HG03280 (cell line): ENCODE measurements at regions not wholly inside any gene's neighbourhood (a gene's known extent, or its start where the extent isn't known, plus 50 kb on each side); places are given as distances from the start of the nearest gene placed in this dataset.

Experiments used
- ATAC-seq: cut with Tn5 transposase; IDR thresholded peaks from one replicate; pipeline ENCODE4 v1.9.1; 2021; ENCODE audit warnings: mild to moderate bottlenecking, moderate library complexity; ENCODE audit not compliant: unreplicated experiment

DNA sequence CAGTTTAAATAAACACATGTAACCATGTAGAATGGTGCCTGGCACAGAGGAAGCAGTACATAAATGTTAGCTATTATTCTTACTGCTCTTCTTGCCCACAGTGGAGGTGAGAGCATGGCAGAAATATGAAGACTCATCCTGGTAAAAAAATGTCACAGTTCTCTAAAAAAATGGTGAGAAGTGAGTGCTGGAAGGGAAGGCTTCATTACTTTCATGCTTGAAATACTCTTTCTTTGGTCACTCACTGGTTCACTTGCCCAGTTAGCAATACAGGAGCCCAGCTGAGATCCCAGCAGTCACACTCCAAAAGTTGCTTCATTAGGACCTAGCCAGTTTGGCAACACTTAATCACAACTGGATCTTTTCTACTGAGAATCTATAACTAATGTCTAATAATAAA, 1017.2 kb downstream of the TUSC7 start:
- ATAC-seq = no peak

DNA sequence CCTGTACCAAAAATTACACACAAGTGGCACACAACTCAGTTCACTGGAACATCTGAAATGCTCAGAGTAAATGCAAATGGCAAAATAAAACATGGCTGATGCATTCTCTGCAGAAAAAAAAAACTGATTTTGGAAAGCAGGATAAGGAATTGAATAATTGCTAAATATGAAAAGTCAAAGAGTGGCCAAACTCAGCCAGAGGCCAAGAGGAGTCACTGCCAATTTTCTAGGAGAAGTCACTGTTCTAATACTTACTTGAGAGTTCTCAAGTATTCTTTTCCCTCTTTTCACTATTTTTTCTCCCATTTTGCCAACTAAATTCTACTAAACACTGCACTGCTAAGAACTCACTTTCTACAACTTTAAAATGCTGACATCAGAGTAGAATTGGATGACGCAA, 1018.6 kb downstream of the TUSC7 start:
- no peak for ATAC-seq

DNA sequence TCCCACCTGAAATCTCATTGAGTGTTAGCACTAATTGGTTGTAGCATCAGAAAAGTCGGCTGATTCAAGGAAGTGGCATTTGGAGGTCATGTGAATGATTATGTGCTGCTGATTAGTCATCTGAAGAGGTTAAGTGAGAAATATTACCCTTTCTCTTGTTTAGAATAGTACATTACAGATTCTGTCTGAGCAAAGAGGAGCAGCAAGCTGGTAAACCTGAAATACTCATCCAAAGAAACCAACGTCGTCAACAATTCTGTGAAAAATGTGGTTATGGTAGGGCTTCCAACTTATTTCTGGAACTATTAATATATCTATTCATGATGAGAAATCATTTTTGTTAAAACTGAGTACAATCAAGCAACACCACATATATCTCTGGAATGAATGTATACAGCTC, 1024.9 kb downstream of the TUSC7 start:
- no peak for ATAC-seq

DNA sequence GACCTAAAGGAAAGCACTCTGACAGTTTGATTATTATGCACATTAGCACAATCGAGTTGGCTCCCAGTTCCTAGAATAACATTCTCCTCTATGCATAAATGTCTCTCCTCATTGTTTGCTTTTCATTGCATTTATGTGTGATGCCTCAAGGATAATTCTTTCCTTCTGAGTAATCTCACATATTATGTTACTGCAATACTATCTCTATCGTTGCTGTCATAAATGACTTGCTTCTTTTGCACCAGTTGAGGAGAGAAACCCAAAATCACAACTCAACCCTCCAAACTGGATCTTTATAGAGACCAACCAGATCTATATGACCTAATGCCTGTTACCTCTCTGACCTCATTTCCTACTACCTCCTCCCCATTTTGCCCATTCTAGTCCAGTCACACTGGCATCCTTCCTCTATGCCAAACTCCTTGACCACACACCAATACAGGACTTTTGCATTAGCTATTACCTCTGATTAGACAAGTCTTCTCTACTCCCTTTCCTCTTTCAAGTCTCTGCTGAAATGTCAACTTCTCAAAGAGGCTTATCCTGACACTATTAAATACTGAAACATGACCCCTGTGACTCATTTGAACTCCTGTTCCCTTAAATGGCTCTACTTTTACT, 1026.0 kb downstream of the TUSC7 start:
- no peak for ATAC-seq

DNA sequence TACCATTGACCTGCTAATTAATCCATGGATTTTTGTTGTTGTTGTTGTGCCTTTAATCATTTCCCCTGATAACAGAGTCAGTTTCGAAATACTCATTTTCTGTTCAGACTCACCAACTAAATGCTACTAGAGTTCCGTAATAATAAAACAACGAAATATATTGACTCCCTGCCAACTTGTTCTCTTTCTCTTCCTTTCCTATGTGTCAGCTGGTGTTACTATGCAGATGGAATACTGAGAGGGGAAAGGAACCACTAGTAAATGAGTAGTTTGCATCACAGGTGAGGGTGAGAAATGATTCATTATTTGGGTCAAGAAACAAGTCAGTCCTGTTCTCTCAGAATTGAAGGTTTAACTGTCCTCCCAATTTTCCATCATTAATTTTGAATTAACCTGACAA, 1027.3 kb downstream of the TUSC7 start:
- ATAC-seq = no peak

DNA sequence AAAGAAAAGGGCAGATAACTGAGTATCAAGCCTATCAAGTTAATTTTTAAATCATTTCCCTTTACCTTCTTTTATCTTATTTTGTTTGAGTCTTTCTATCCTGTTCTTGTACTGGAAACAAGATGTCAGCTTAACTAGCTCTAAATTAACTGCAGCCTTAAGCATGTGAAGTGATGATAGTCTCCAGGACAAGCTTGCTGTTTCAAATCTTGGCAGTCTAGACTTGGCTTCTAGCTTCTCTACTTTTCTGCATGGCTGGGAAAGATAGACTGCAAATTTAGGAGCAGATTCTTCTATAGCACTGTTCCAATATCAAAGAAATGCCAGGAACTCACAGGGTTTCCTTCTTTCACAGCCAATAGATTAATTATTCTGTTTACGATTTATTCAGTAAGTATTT, 1034.4 kb downstream of the TUSC7 start:
- no peak for ATAC-seq

DNA sequence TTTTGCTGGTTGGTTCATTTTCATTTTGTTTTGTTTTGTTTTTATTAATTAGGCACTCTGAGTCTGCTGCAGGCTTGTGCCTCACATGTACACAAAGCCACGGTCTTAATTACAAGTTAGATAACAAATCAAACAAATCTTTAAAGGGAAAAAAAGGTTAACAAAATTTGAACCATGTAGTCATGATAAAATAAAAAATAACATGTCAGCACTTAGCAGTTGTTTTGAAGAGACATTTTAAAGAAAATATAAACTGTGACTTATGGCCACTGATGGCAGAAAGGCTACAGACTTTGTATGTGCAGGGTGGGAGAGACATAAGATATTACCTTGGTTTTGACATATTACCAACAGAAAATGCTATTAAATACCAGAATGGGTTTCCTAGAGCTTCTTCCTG, 1035.4 kb downstream of the TUSC7 start:
- no peak for ATAC-seq

DNA sequence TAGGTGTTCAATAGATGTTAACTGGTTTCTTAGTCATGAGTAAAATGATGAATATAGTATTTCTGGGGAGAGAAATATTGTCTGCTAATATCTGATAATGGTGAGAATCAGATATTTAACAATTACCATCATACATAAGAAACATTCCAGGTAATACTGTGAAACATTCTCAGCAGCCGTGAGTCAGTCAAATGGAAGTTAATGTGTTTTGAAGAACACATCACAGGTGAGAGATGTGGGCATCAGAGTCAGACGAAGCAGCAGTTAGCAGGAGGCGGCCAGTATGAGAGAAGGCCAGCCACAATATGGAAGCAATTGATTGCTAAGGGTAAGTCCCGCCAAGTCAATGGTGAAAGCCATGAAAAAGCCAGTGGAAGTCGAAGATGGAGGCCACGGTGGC, 1035.9 kb downstream of the TUSC7 start:
- no peak for ATAC-seq

DNA sequence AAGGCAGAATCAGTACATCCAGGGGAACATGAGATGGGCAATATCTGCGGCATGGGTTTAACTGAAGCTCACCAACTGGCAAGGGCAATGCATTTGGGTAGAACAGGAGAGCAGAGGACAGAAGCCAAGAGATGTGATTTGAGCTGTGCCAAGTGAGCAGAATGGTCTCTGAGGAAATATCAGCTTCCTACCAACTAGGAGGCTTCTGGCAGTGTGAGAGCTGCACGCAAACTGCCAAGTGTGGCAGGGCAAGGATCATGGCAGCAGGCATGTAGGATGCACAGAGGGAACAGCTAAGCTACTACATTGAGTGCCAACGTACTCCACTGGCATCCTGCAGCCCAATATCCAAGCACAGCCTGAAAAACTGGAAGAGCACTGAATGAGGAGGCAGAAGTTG, 1036.5 kb downstream of the TUSC7 start:
- ATAC-seq = no peak

DNA sequence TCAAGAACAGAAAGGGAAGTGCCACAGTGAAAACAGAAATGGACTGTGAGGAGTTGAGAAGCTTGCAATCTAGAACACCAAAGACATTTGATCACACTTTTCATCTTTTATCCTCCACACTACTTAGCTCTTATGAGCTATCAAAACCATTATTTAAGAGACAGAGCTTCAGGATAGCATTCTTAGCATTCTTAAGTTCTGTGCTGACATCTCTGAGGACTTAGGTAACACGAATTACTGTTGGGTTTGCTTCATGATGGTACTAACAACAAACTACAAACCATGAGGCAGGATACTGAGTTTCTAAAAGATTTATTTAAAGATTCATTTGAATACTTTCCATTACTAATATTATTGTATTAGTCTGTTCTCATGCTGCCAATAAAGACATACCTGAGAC, 1038.6 kb downstream of the TUSC7 start:
- no peak for ATAC-seq

DNA sequence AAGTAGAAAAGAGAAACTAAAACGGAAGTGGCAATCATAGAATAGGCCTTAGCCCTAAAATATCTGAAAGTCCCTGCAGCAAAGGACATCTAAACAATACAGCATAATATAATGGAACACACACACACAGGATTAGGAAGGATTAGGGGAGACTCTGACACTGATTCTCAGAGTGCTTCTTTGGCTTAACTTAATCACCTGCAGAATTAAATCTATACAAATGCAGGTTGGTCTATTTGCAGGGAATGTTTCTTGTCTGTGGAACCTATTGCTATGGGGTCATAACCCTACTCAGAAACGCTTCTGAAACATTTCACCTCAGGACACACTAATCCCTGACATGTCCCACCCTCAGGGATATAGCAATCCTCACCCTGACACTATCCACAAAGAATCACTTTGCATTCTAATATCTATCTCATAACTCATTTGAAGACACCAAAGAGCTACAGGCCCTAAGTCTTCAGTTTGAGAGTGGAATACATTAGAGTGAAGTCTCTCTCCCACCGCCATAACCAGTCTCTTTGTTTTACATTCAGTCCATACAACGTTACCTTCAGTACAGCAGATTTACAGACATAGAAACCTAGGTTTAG, 1041.2 kb downstream of the TUSC7 start:
- ATAC-seq = no peak

DNA sequence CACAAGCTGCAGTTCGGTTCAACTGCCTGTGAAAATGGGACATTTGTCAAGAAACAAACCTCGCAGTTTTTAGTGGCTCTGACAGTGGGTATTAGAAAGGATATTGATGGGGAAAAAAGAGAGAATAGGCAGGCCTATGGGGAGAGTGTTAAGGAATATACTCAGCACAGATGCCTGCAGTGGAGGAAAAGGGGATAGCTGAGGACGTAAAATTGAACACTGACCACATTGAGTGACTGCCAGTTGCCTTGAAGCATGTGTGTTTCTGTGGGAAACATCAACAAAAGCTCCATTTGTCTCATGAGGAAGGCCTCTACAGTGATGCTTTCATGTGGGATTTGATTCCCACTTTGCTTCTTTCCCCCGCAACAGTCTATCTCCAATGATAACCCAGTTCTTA, 1042.1 kb downstream of the TUSC7 start:
- no peak for ATAC-seq

DNA sequence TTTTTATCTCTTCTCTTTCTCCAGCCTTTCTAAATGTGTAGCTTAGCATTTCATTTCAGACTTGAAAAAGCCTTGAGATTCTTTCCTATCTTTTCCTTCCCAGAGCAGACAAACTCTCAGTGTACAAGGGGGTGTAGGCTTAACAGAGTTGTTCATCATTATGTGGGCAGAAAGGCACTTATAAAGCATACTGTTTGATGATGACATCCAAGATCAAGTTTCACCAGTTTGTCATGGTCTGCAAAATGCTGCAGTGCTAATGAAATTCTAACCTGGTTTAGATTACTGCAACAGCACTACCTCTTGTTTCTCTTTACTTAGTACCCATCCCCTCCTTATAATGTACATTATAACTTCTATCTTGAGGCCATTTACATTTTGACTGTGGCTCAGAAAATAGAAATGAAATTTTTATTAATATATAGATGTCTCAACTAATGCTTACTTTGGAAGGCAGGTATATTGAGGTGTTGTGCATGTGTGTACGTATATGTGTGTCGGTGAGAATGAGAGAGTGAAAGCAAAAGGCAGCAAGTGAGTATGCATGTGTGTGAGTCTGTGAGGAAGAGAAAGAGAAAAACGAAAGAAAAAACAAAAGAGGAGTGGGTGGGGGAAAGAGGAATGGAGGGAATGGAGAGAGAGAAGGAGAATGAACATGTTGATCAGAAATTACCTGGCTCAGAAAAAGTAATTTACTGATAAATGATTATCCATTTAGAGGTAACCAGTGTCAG, 1043.6 kb downstream of the TUSC7 start:
- no peak for ATAC-seq

DNA sequence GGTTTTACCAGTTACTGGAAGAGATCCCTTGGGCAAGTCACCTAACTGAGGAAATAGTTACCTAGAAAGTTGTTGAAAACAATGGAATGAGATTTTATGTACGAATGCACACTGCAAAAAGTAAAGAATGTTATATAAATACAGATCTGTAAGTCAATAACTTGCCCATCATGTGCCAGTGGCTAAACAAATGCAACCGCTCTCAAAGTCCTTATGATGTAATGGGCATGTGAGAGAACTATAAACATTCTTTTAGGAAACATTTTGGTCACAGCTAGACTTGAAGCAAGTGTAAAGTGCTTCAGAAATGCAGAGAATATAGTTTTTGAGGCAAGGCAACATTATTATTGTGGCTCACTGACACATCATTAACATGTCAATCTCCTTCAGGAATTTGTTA, 1044.5 kb downstream of the TUSC7 start:
- ATAC-seq = no peak

DNA sequence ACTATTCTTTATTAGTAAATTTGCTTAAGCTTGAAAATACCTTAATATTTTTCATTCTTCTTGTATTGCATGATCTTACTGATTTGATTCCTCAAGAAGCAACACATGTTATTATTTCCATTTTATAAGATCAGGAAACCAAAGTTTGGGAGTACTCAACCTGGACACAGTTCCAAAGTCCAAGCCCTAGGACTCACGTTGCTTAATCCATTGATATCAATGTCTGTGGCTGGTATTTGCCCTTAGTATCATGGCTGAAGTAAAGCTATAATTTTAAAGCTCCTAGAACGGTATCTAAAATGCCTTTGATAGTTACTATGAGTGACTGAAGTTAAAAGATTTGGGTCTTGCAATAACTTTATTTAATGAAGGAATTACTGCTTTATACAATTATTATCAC, 1045.3 kb downstream of the TUSC7 start:
- ATAC-seq = no peak

DNA sequence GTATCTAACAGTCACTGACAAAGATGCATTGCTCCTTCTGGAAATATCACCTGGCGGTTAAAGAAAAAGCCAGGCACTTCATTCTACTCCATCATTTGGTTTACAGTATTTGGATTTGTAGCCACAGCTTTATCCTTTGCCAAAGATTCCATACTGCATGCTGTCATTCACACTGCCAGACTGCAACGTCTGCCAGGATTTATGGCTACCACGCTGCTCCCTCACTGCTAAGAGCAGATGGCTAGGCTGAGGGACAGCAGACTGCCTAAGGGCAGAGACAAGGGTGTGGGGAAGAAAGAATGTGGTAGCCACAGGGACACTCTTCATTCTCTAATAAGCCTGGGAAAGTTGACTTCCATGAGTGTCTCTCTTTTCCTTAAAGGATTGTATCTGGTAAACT, 1047.0 kb downstream of the TUSC7 start:
- no peak for ATAC-seq

DNA sequence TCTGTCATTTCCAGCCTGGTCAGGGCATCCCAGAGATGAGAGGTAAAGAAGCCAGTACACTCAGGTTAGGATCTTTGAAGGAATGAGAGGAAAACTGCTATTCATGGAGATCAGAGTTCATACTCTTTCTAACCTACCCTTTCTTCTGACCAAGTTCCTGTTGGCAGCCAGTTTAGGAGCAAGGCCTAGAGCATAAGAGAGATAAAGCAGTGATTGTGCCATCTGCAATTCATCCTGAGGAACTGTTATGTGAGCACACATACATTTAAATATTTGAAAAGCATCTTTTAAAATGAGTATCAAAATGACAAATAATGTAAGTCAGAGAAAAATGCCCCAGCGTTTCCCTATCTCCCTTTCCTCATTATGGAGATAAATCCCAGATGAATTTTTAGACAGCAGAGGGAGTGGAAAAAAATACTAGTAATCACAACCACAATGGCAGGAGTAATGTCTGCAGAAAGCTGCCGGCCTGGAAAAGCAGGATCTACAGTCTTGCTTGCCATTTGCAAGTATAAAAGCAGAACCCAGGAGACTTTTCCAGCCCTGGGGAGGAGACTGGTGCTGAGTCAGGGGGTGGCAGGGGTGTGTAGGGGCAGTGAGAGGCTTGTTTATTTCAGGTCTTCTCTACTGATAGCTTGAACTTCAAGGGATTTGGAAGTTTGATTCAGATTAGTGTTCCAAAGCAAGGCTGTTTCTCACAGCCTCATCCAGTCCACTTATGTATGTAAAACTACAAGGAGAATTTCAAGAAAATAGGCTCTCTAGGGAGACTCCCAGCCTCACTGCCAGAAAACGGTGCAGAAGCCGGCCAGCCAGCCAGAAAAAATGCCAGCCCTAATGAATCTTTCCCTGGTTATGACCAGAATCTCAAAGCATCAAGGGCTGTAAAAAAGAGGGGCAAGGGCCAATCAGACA, 1052.4 kb downstream of the TUSC7 start:
- ATAC-seq = no peak

DNA sequence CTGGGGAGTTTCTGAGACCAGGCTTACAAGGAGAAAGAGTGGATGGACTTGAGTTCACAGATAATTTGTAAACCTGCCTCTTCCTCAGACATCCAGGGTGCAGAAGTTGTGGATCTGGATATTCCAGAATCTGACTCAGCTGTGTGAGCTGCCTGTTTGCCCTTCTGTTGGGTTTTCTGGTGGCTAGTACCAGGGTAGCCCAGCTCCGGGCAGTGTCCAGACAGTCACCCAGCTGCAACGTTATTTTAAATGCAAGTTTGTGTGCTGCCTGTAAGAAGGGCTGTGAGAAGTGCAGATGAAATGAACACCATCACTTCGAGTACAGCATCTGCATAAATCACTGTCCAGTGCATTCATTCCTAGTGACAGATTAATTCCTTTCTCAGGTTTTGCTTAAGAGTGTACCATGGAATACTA, 1053.0 kb downstream of the TUSC7 start:
- ATAC-seq = no peak

DNA sequence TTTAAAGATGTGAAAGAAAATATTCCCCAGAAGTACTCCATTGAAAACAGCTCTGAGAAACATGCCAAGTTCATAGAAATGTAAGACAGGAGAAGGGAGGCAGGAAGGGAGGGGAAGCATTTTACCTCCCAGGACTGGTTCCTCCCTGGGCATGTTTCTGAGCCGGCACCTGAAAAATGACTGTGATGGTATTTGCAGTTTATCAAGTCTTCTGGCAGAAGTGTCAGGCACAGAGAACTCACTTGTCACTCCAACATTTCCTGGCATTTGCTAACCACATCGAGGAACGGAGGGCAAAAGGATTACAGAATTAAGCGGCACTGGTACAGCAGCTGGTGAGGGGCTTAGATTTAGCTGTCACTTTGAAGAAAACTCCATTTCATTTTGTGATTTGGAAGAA, 1054.0 kb downstream of the TUSC7 start:
- no peak for ATAC-seq

DNA sequence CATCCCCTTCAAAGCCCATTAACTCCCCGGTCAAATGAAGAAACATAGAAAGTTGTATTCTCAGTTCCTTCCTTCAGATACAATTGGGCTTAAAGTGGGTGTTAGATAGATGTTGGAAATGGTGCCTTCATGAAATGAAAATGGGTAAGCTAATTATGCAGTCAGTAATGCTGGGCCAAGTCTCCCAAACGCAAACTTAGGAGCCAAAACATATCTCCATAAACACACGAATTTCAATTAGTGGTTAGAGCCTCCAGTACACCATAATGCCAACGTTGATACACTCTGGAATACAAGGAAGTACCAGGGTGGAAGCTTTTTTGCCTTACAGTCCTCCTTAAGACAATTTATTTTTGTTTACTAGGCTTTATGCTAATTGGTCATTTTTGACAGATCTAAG, 1059.0 kb downstream of the TUSC7 start:
- ATAC-seq = no peak

DNA sequence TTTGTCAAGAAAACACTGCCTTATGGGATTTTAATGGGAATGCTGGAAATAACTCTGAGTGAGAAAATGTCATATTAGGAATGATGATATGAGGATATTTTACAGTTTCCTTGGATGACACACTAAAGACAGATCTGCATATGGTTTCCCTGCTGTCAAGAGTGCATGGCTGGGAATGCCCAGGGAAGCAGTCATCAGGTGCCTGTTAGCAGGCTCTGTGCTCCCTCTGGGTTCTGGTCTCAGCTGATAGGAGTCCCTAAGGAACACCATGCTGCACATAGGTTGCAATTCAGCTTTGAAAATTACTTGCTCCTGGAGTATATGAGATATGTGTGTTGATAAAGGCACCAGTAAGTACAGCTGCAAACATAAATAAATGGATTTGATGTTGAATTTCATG, 1064.6 kb downstream of the TUSC7 start:
- no peak for ATAC-seq

DNA sequence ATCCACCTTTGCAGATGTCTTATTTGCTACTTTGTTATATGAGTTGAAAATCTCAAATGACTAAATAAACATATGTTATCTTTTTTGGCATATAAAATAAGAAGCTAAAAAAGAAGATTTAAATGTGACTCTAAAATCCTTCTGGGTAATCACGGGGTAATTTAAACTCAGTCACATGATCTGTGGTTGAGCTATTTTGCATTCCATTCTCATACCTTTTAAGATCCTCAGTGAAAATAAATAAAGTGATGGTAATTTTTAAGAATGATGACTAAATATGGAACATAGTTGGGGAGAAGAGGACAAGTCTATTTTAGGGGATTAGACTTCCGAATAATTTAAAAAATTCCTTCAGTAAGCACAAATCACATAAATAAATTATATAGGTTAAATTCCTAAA, 1076.8 kb downstream of the TUSC7 start:
- no peak for ATAC-seq
